ENCODE measurements at regions not wholly inside any gene's neighbourhood (a gene's known extent, or its start where the extent isn't known, plus 50 kb on each side); places are given as distances from the start of the nearest gene placed in this dataset.

GRCh38 chr13:107993239-107993949 is 221.9 kb downstream of the LIG4 start:
- Histone ChIP-seq H3K79me1 (ENCODE audit: insufficient read depth, low read depth, low read length, poor library complexity, severe bottlenecking) (no peaks in the 10 kb centered on the region), H3K4me2 (ENCODE audit: insufficient read depth, insufficient read length, low read length) (no peak overlapping the region), H3K56ac (ENCODE audit: insufficient read length, low read depth, low read length) (no peak overlapping the region), H2AK5ac (ENCODE audit: insufficient read length, low read length) (no peak overlapping the region), H4K20me1 (ENCODE audit: control insufficient read depth, insufficient read depth, insufficient read length) (no peaks in the 10 kb centered on the region), H4K8ac (replicated peaks; ENCODE audit: insufficient read length, low read depth, low read length) (no peak overlapping the region), H3K4me1 (ENCODE audit: insufficient read depth, low read length) (no peaks in the 10 kb centered on the region), H2BK20ac (ENCODE audit: low read depth, low read length, poor library complexity, severe bottlenecking) (no peak overlapping the region), H3K79me2 (ENCODE audit: insufficient read depth, low read length) (no peaks in the 10 kb centered on the region), H3K23me2 (ENCODE audit: insufficient read length, low read depth, low read length, poor library complexity, severe bottlenecking) (no peaks in the 10 kb centered on the region), H3K9me3 (ENCODE audit: control insufficient read depth, low read depth, low read length) (no peaks in the 10 kb centered on the region), H2BK12ac (ENCODE audit: insufficient read length, low read depth, low read length) (no peak overlapping the region), H4K5ac (ENCODE audit: insufficient read length, low read depth, low read length) (no peak overlapping the region), H3K27me3 (ENCODE audit: insufficient read depth, low read length) (no peaks in the 10 kb centered on the region), H3K18ac (ENCODE audit: insufficient read length, low read depth, low read length) (no peak overlapping the region), H3K14ac (ENCODE audit: insufficient read depth, low read length) (no peak overlapping the region), H3K23ac (ENCODE audit: insufficient read length, low read depth, low read length) (no peak overlapping the region), H4K91ac (ENCODE audit: insufficient read length, low read depth, low read length) (no peak overlapping the region), H2BK5ac (ENCODE audit: insufficient read length, low read length) (no peak overlapping the region), H3T11ph (ENCODE audit: low read length) (no peak overlapping the region), H3K9ac (ENCODE audit: extremely low read depth, insufficient read length, low read length) (no peak overlapping the region), H2BK15ac (ENCODE audit: low read depth, low read length) (no peak overlapping the region), H2BK120ac (ENCODE audit: low read depth, low read length, poor library complexity, severe bottlenecking) (no peak overlapping the region), H3K27ac (ENCODE audit: insufficient read length, low read depth, low read length) (no peak overlapping the region), H2AFZ (ENCODE audit: low read length) (no peak overlapping the region), H3K4ac (ENCODE audit: low read depth, low read length) (no peak overlapping the region)
- Mint-ChIP-seq H3K36me3 (ENCODE audit: insufficient read depth in 1 of 3, low read depth in 3 of 3) (no peaks in the 10 kb centered on the region), H3K9me3 (peaks cover 0 to 4% of the 10 kb centered on the region in 2 experiments; a peak in 1 of 5 replicates), H3K27ac (no peak overlapping the region; a peak in 1 of 7 replicates), H3K27me3 (ENCODE audit: low read depth) (no peaks in the 10 kb centered on the region), H3K4me3 (no peak overlapping the region), H3K4me1 (peaks cover 0 to 3% of the 10 kb centered on the region in 2 experiments; a peak in 2 of 4 replicates)
- TF ChIP-seq CTCF (conservative IDR thresholded peaks at IDR 0.05), result no peak
- no CpG with 5 or more reads among the region's 4 CpGs for WGBS (ENCODE audit: extremely low coverage, insufficient read length, low lambda C conversion rate)
- DNase-seq, result no peak

Measured in H9 (cell line).